ENCODE measurements at regions not wholly inside any gene's neighbourhood (a gene's known extent, or its start where the extent isn't known, plus 50 kb on each side); places are given as distances from the start of the nearest gene placed in this dataset.
"Not testable (repeated sequence)": the region's sequence is repeated elsewhere in the genome, so short reads cannot be mapped to it uniquely, and the experiment has no call there.

GRCh38 chr6:57708061-57708460, 390.6 kb downstream of the PRIM2 start:
- CTCF ChIA-PET, POLR2A ChIA-PET, DNase-seq: not testable (repeated sequence)

DNA sequence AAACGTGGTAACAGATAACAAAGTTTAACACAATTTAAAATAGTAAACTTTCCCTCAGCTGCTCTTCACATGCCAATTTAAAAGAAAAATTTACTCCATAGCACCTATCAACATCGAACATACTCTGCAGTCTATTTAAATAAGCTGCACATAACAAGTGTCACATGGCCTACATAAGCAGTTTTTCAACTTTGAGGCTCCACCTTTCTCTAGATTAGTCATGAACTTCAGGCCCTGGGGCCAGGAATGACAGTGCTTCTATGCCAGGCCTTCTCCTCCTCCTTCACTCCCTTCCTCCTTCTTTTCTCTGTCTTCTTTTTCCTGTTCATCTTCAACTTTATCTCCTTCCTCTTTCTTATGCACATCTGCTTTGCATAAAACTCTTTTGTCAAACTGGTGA, 405.1 kb downstream of the PRIM2 start:
- H3K9me3 Mint-ChIP-seq; intact Hi-C loops (cut with micrococcal nuclease); H3K27ac Mint-ChIP-seq; H3K27me3 Mint-ChIP-seq; POLR2A ChIA-PET; H3K4me3 Mint-ChIP-seq; H3K4me1 Mint-ChIP-seq (ENCODE audit: low read depth); H3K36me3 Mint-ChIP-seq (ENCODE audit: low read depth); ATAC-seq; DNase-seq; CTCF ChIA-PET: not testable (repeated sequence)

More at GRCh38 chr6:57708061-57708460, 390.6 kb downstream of the PRIM2 start:
- H3K27me3 Mint-ChIP-seq; intact Hi-C loops (cut with micrococcal nuclease); H3K27ac Mint-ChIP-seq; H3K36me3 Mint-ChIP-seq (ENCODE audit: low read depth); H3K9me3 Mint-ChIP-seq; H3K4me1 Mint-ChIP-seq (ENCODE audit: low read depth); ATAC-seq; H3K4me3 Mint-ChIP-seq: not testable (repeated sequence)

DNA sequence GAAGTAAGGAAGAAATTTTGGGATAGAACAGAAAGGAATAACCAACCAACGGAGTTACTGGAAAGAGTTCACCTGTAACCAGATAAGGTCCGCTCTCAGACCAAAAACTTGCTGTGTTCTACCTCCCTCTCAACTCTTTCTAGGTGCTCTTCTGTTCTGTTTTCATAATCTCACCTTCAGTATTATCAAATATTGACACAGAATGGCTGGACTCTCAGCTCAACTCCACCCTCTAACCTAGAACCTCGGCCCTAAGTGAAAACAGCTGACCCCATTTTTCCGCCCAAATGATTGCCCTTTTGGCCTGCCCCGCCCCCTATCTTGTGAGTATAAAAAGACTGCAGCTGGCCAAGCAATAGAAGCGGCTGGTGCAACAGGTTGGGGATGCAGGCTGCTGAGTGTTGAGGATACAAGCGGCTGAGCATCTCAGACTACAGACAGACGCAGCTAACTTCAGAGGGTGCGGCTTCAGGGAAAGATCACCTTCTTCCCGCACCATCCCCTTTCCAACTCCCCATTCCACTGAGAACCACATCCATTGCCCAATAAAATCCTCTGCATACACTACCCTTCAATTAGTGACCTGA, 406.5 kb downstream of the PRIM2 start:
- H3K36me3 Mint-ChIP-seq (ENCODE audit: low read depth); intact Hi-C loops (cut with micrococcal nuclease); POLR2A ChIA-PET; DNase-seq; H3K27me3 Mint-ChIP-seq; H3K4me1 Mint-ChIP-seq (ENCODE audit: low read depth); CTCF ChIA-PET; H3K9me3 Mint-ChIP-seq; H3K4me3 Mint-ChIP-seq; ATAC-seq; H3K27ac Mint-ChIP-seq: not testable (repeated sequence)

- ATAC-seq; H3K36me3 Mint-ChIP-seq (ENCODE audit: low read depth); DNase-seq; POLR2A ChIA-PET; H3K4me3 Mint-ChIP-seq; CTCF ChIA-PET; H3K27me3 Mint-ChIP-seq; H3K27ac Mint-ChIP-seq; intact Hi-C loops (cut with micrococcal nuclease); H3K9me3 Mint-ChIP-seq; H3K4me1 Mint-ChIP-seq (ENCODE audit: low read depth): not testable (repeated sequence)
Observed at GRCh38 chr6:57729407-57729806, 412.0 kb downstream of the PRIM2 start.

- intact Hi-C loops (cut with micrococcal nuclease); ATAC-seq; H3K27ac Mint-ChIP-seq; POLR2A ChIA-PET; DNase-seq; CTCF ChIA-PET; H3K4me1 Mint-ChIP-seq (ENCODE audit: low read depth); H3K4me3 Mint-ChIP-seq; H3K27me3 Mint-ChIP-seq; H3K36me3 Mint-ChIP-seq (ENCODE audit: low read depth); H3K9me3 Mint-ChIP-seq: not testable (repeated sequence)
Observed at GRCh38 chr6:57730726-57731125, 413.3 kb downstream of the PRIM2 start.

GRCh38 chr6:57747716-57748115, 430.3 kb downstream of the PRIM2 start:
- H3K9me3 Mint-ChIP-seq; H3K27ac Mint-ChIP-seq; CTCF ChIA-PET; ATAC-seq; DNase-seq; POLR2A ChIA-PET; H3K4me1 Mint-ChIP-seq (ENCODE audit: low read depth); H3K27me3 Mint-ChIP-seq; H3K4me3 Mint-ChIP-seq; H3K36me3 Mint-ChIP-seq (ENCODE audit: low read depth); intact Hi-C loops (cut with micrococcal nuclease): not testable (repeated sequence)

GRCh38 chr6:57759850-57760249, 442.4 kb downstream of the PRIM2 start:
- H3K9me3 Mint-ChIP-seq; ATAC-seq; CTCF ChIA-PET; POLR2A ChIA-PET; H3K27ac Mint-ChIP-seq; intact Hi-C loops (cut with micrococcal nuclease); H3K36me3 Mint-ChIP-seq (ENCODE audit: low read depth); H3K4me3 Mint-ChIP-seq; DNase-seq; H3K27me3 Mint-ChIP-seq; H3K4me1 Mint-ChIP-seq (ENCODE audit: low read depth): not testable (repeated sequence)

DNA sequence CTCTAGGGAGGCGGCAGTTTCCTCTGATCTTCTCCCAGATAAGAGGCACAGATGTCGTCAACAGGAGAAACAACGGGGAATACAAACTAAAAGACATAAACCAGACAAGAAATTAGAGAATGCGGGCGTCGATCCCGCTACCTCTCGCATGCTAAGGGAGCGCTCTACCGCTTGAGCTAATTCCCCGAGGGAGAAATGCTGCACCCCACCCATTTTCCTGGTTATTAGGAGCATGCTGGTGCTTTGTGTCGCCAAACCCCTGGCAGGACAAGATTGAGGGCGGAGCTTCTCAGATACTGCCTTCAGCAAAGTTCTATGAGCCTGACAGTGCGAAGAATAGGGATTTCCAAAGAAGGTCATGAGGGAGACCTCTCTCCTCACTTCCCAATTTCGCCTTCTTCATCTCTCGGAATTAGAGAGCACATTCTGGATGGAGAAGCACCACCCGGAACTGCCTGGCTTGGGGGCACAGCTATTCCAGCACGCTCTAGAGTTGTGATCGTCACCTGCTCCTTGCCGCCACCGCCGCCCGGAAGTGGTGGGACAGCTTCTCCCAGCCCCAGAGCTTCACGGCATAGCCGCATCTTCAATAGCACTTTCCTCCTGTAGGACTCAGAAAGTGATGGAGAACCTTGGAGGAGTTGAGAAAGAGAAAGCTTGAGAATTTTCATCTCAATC, 475.4 kb downstream of the PRIM2 start:
- ATAC-seq; H3K4me3 Mint-ChIP-seq; CTCF ChIA-PET; H3K36me3 Mint-ChIP-seq (ENCODE audit: low read depth); POLR2A ChIA-PET; intact Hi-C loops (cut with micrococcal nuclease); H3K9me3 Mint-ChIP-seq; H3K27ac Mint-ChIP-seq; H3K4me1 Mint-ChIP-seq (ENCODE audit: low read depth): not testable (repeated sequence)
- peak; percentile 10 for DNase-seq
- H3K27me3 Mint-ChIP-seq: peaks cover 25% of the 10 kb centered on the region

- DNase-seq; H3K4me3 Mint-ChIP-seq; CTCF ChIA-PET; H3K27ac Mint-ChIP-seq; ATAC-seq; POLR2A ChIA-PET; H3K9me3 Mint-ChIP-seq; H3K4me1 Mint-ChIP-seq (ENCODE audit: low read depth); intact Hi-C loops (cut with micrococcal nuclease); H3K36me3 Mint-ChIP-seq (ENCODE audit: low read depth): not testable (repeated sequence)
- peaks cover 25% of the 10 kb centered on the region for H3K27me3 Mint-ChIP-seq
Observed at GRCh38 chr6:57793398-57793762, 475.9 kb downstream of the PRIM2 start.

- peaks cover 22% of the 10 kb centered on the region for H3K27me3 Mint-ChIP-seq
- H3K4me1 Mint-ChIP-seq (ENCODE audit: low read depth); intact Hi-C loops (cut with micrococcal nuclease); POLR2A ChIA-PET; CTCF ChIA-PET; H3K27ac Mint-ChIP-seq; H3K9me3 Mint-ChIP-seq; H3K36me3 Mint-ChIP-seq (ENCODE audit: low read depth): not testable (repeated sequence)
- DNase-seq (peak; percentile 45), ATAC-seq (peak; percentile 55)
- H3K4me3 Mint-ChIP-seq: peak overlapping the region; percentile 35
Observed at GRCh38 chr6:57799703-57800479, 482.5 kb downstream of the PRIM2 start.

DNA sequence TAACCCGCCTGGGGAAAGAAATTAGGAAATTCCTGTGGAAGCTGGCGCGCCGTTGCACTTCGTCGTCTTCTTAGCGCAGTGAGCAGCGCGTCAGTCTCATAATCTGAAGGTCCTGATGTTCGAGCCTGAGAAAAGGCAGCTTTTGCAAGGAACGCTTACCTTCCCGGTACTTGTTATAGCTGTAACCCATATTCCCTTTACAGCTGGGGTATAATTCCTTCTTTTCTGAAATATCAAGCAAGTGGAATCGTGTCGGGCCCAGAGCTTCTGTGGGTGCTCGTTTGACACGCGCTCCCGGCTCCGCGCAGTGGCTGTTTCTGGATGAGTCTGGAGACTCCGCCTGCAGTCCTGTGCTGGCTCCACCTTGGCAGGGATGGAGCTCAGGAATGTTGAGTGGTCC, 491.2 kb downstream of the PRIM2 start:
- DNase-seq; H3K4me1 Mint-ChIP-seq (ENCODE audit: low read depth); H3K27ac Mint-ChIP-seq; POLR2A ChIA-PET; ATAC-seq; H3K36me3 Mint-ChIP-seq (ENCODE audit: low read depth); intact Hi-C loops (cut with micrococcal nuclease); H3K9me3 Mint-ChIP-seq; H3K4me3 Mint-ChIP-seq; CTCF ChIA-PET: not testable (repeated sequence)
- peaks cover 43% of the 10 kb centered on the region for H3K27me3 Mint-ChIP-seq

GRCh38 chr6:57809454-57809853, 492.0 kb downstream of the PRIM2 start:
- ATAC-seq; intact Hi-C loops (cut with micrococcal nuclease); DNase-seq; H3K36me3 Mint-ChIP-seq (ENCODE audit: low read depth); POLR2A ChIA-PET; CTCF ChIA-PET; H3K4me1 Mint-ChIP-seq (ENCODE audit: low read depth); H3K27ac Mint-ChIP-seq; H3K9me3 Mint-ChIP-seq; H3K4me3 Mint-ChIP-seq: not testable (repeated sequence)
- peaks cover 46% of the 10 kb centered on the region for H3K27me3 Mint-ChIP-seq

All from activated CD8-positive, alpha-beta T cell treated with anti-CD3 and anti-CD28 coated beads for 36 hours (primary cell).